HCT116 (cell line): ENCODE measurements at regions not wholly inside any gene's neighbourhood (a gene's known extent, or its start where the extent isn't known, plus 50 kb on each side); places are given as distances from the start of the nearest gene placed in this dataset.
"Not testable (repeated sequence)": the region's sequence is repeated elsewhere in the genome, so short reads cannot be mapped to it uniquely, and the experiment has no call there.

Source experiments
- ATAC-seq: fragments of 200-7000 bp; cut with Tn5 transposase; 2 replicates; pipeline ENCODE4 v1.9.1; 2020; ENCODE audit warnings: mild to moderate bottlenecking, moderate library complexity
- BruUV-seq: library from RNA; stranded (reverse); fragments of 400-500 nt; replicated peaks from 2 replicates; lab custom pipeline; 2021; lab: Mats Ljungman, UMichigan
- CTCF ChIA-PET: fragments of 300-600 bp; sonication (Branson Sonifier 250); formaldehyde crosslinking; loops from one replicate; lab custom pipeline; 2021; ENCODE audit warnings: antibody characterized with exemption; lab: Charles Lee
- POLR2A ChIA-PET: fragments of 300-600, 350-600 bp; sonication (Branson Sonifier 250); formaldehyde crosslinking; loops from one replicate; lab custom pipeline; 2021; ENCODE audit warnings: antibody characterized with exemption; lab: Charles Lee
- RAD21 ChIA-PET, 2 experiments: fragments of 300-600 bp; sonication (Branson Sonifier 250); formaldehyde crosslinking; loops; one replicate each; lab custom pipeline; 2023; ENCODE audit warnings: low total read pairs in 2 of 2; ENCODE audit not compliant: uncharacterized antibody in 2 of 2, unreplicated experiment in 2 of 2, low non-redundant PET in 1 of 2; lab: Charles Lee
- DNase-seq: peaks from one replicate; pipeline ENCODE4 v3.0.0-alpha.2; 2010; ENCODE audit warnings: low read depth, low spot score
- H2AFZ ChIP-seq: fragments of 200-600 bp; shearing (Covaris generic), sonication (generic); 2 replicates; pipeline ENCODE4 v1.6.1; 2017; ENCODE audit warnings: low read depth, mixed run types, mixed read lengths, antibody characterized with exemption, low read length; ENCODE audit not compliant: poor library complexity, severe bottlenecking
- H3K27ac ChIP-seq: 2 replicates; pipeline ENCODE4 v1.5.1; 2012; ENCODE audit warnings: low read depth, low read length
- H3K27me3 ChIP-seq: fragments of 200-600 bp; sonication (generic); 2 replicates; pipeline ENCODE4 v1.6.1; 2016; ENCODE audit warnings: mixed run types, low read length, mixed read lengths; ENCODE audit not compliant: insufficient read depth
- H3K36me3 ChIP-seq, 2 experiments: fragments of 200-500 bp in 1 of 2; fragments of 200-600 bp in 1 of 2; sonication (Bioruptor generic) in 1 of 2; sonication (generic) in 1 of 2; 2 replicates each; pipeline versions ENCODE4 v1.5.1 to v1.6.1; 2014 to 2016; ENCODE audit warnings: low read length in 2 of 2, inconsistent platforms in 1 of 2, mixed read lengths in 1 of 2, mixed run types in 1 of 2; ENCODE audit not compliant: insufficient read depth in 2 of 2, control insufficient read depth in 1 of 2
- H3K4me1 ChIP-seq, 2 experiments: fragments of 200-600 bp in 1 of 2; sonication (generic) in 1 of 2; 2 replicates each; pipeline versions ENCODE4 v1.5.1 to v1.6.1; 2012 to 2017; ENCODE audit warnings: low read length in 2 of 2, inconsistent platforms in 1 of 2, mild to moderate bottlenecking in 1 of 2, mixed read lengths in 1 of 2, mixed run types in 1 of 2, moderate library complexity in 1 of 2; ENCODE audit not compliant: insufficient read depth in 2 of 2, control insufficient read depth in 1 of 2
- H3K4me2 ChIP-seq: fragments of 200-600 bp; sonication (generic); 2 replicates; pipeline ENCODE4 v1.6.1; 2017; ENCODE audit warnings: mixed run types, low read length, mixed read lengths
- H3K4me3 ChIP-seq, 2 experiments: fragments of 200-600 bp in 1 of 2; sonication (generic) in 1 of 2; replicated peaks in 1 of 2; 2 replicates each; pipeline ENCODE4 v1.5.1; 2011 to 2016; ENCODE audit warnings: low read length in 2 of 2, control low read depth in 1 of 2, low read depth in 1 of 2, mild to moderate bottlenecking in 1 of 2, mixed read lengths in 1 of 2, mixed run types in 1 of 2
- H3K79me2 ChIP-seq: fragments of 200-600 bp; sonication (generic); 2 replicates; pipeline ENCODE4 v1.6.1; 2017; ENCODE audit warnings: mild to moderate bottlenecking, mixed run types, low read length, moderate library complexity, mixed read lengths; ENCODE audit not compliant: insufficient read depth
- H3K9ac ChIP-seq: fragments of 200-600 bp; sonication (generic); 2 replicates; pipeline ENCODE4 v1.6.1; 2016; ENCODE audit warnings: low read length, mixed read lengths
- H3K9me2 ChIP-seq: fragments of 200-600 bp; sonication (generic), shearing (Covaris generic); 2 replicates; pipeline ENCODE4 v1.6.1; 2017; ENCODE audit warnings: mixed run types, mild to moderate bottlenecking, moderate library complexity; ENCODE audit not compliant: insufficient read depth
- H3K9me3 ChIP-seq, 2 experiments: fragments of 200-500 bp in 1 of 2; fragments of 200-600 bp in 1 of 2; sonication (Bioruptor generic) in 1 of 2; sonication (generic) in 1 of 2; 2 replicates each; pipeline ENCODE4 v1.6.1; 2014 to 2017; ENCODE audit warnings: low read length in 2 of 2, mixed read lengths in 2 of 2, inconsistent platforms in 1 of 2, low read depth in 1 of 2, mild to moderate bottlenecking in 1 of 2, mixed run types in 1 of 2, moderate library complexity in 1 of 2; ENCODE audit not compliant: control insufficient read depth in 1 of 2, insufficient read depth in 1 of 2
- H4K20me1 ChIP-seq: fragments of 200-600 bp; sonication (generic), shearing (Covaris generic); 2 replicates; pipeline ENCODE4 v1.6.1; 2017; ENCODE audit warnings: mixed run types, mild to moderate bottlenecking, moderate library complexity; ENCODE audit not compliant: insufficient read depth
- ATF3 ChIP-seq: IDR thresholded peaks from 2 replicates; pipeline ENCODE4 v1.6.1; 2012
- CTCF ChIP-seq, 3 experiments: fragments of 200-600 bp in 1 of 3; sonication (generic) in 1 of 3; IDR thresholded peaks in 2 of 3; conservative IDR thresholded peaks in 1 of 3; 2 replicates each; pipeline ENCODE4 v1.5.1; 2012 to 2017; ENCODE audit warnings: low read depth in 2 of 3, low read length in 2 of 3, antibody characterized with exemption in 1 of 3, borderline replicate concordance in 1 of 3, control low read depth in 1 of 3, mild to moderate bottlenecking in 1 of 3, mixed read lengths in 1 of 3, mixed run types in 1 of 3, moderate library complexity in 1 of 3; ENCODE audit not compliant: insufficient read depth in 1 of 3
- ELF1 ChIP-seq: IDR thresholded peaks from 2 replicates; pipeline ENCODE4 v1.6.1; 2012; ENCODE audit warnings: low read depth, borderline replicate concordance
- EZH2 ChIP-seq: fragments of 200-600 bp; sonication (generic); IDR thresholded peaks from 2 replicates; pipeline ENCODE4 v1.6.1; 2017; ENCODE audit warnings: antibody characterized with exemption, mixed run types
- POLR2A ChIP-seq: IDR thresholded peaks from 2 replicates; pipeline ENCODE4 v1.7.0; 2011; ENCODE audit warnings: borderline replicate concordance; ENCODE audit not compliant: insufficient read depth, insufficient read length; ENCODE audit errors: extremely low read depth
- RAD21 ChIP-seq: IDR thresholded peaks from 2 replicates; pipeline ENCODE4 v1.6.1; 2012; ENCODE audit warnings: low read depth, mild to moderate bottlenecking
- intact Hi-C: fragments of 100-400 bp; cut with micrococcal nuclease; formaldehyde crosslinking; loops from 2 replicates; pipeline ENCODE4 v1.10.0; 2022

DNA sequence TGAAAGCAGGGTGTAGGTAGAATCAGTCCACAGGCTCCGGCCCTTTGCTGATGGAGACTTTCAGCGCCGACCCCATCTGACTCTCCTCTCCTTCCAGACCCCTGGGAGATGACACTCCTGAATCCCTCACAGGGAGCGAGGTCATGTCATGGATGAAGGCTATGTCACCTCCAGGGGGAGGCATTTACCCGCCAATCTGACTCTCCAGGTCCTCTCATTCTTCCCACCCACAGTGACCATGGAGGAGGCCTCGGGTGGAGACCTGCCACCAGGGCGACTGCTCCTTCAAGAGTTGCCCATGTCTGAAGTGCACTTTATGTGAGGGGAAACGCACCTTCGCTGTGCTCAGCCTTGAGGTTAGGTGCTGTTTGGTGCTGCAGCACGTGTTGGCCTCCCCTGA, 112.7 kb downstream of the KLF13 start:
- RAD21 ChIA-PET, result interaction anchor here in 1 of 2 experiments (1.0 kb wide), 1 partner anchor 49 kb away, joined by 3 read pairs; no protein-coding TSS in a partner anchor

GRCh38 chr15:31440216-31440615, 113.6 kb downstream of the KLF13 start:
- H3K36me3 ChIP-seq, H4K20me1 ChIP-seq, ATAC-seq, H3K27ac ChIP-seq, BruUV-seq, H3K4me3 ChIP-seq, H3K9me3 ChIP-seq, DNase-seq, H3K79me2 ChIP-seq, H3K27me3 ChIP-seq, H3K9ac ChIP-seq, H2AFZ ChIP-seq, POLR2A ChIA-PET, H3K9me2 ChIP-seq, H3K4me2 ChIP-seq: not testable (repeated sequence)
- ChIA-PET CTCF (interaction anchor here (1.4 to 3.6 kb wide), 2 partner anchors 48 to 50 kb away, joined by 7 to 35 read pairs; no protein-coding TSS in a partner anchor), RAD21 (interaction anchor here in 1 of 2 experiments (1.0 kb wide), 2 partner anchors 49 kb away, joined by 3 to 4 read pairs; no protein-coding TSS in a partner anchor)
- peaks cover 9 to 20% of the 10 kb centered on the region in 2 experiments for H3K4me1 ChIP-seq
- intact Hi-C loops, result loop anchor here (5.0 kb wide), 1 partner anchor 532 kb away; no protein-coding TSS in a partner anchor

More for the DNA sequence above, 112.7 kb downstream of the KLF13 start:
- POLR2A ChIA-PET, result no interaction called here
- Histone ChIP-seq H3K36me3 (no peaks in the 10 kb centered on the region), H3K9me2 (no peaks in the 10 kb centered on the region), H3K9me3 (no peaks in the 10 kb centered on the region), H4K20me1 (no peaks in the 10 kb centered on the region), H2AFZ (no peak overlapping the region), H3K9ac (no peak overlapping the region), H3K4me3 (no peak overlapping the region), H3K79me2 (no peaks in the 10 kb centered on the region), H3K27me3 (no peaks in the 10 kb centered on the region), H3K4me1 (peaks cover 9 to 25% of the 10 kb centered on the region in 2 experiments), H3K27ac (no peak overlapping the region), H3K4me2 (no peak overlapping the region)
- BruUV-seq, result no TSS peak
- peak; percentile 66 for ATAC-seq
- intact Hi-C loops, result loop anchor here (1.0 to 10.0 kb wide), 2 partner anchors 49 to 225 kb away; no protein-coding TSS in a partner anchor
- TF ChIP-seq ELF1, result no peak
- peak; percentile 38 to 47 (median 45); a peak in 5 of 6 replicates for TF ChIP-seq CTCF (IDR thresholded peaks at IDR 0.05 in 2 of 3, conservative IDR thresholded peaks at IDR 0.05 in 1 of 3; ENCODE audit: borderline replicate concordance in 1 of 3, insufficient read depth in 1 of 3, low read depth in 2 of 3, low read length in 2 of 3)
- TF ChIP-seq ATF3, result no peak
- peak; percentile 63 for TF ChIP-seq RAD21
- no peak for TF ChIP-seq POLR2A
- no peak for TF ChIP-seq EZH2
- CTCF ChIA-PET, result interaction anchor here (1.4 to 3.6 kb wide), 2 partner anchors 49 to 51 kb away, joined by 7 to 35 read pairs; no protein-coding TSS in a partner anchor
- peak; percentile 21 for DNase-seq
